Gastrocnemius medialis (tissue), 4 donors: ENCODE measurements at regions not wholly inside any gene's neighbourhood (a gene's known extent, or its start where the extent isn't known, plus 50 kb on each side); places are given as distances from the start of the nearest gene placed in this dataset.
A peak's percentile ranks its signal among the peaks of the same experiment; 100 is the strongest.

Source experiments
- ATAC-seq, 2 donors: fragments of 150-250 bp; one replicate each; pipeline ENCODE4 v1.9.1; 2016
- DNase-seq, 2 donors: peaks; one replicate each; pipeline ENCODE4 v3.0.0-alpha.2; 2019
- H3K27ac ChIP-seq, 4 donors: fragments of 200-600 bp; sonication (generic); 1 replicate in 1 of 4; 2 replicates in 3 of 4; pipeline ENCODE4 v1.5.1; 2016 to 2018; ENCODE audit warnings: mild to moderate bottlenecking in 2 of 4, moderate library complexity in 1 of 4
- H3K27me3 ChIP-seq, 3 donors: fragments of 200-600 bp; sonication (generic) in 2 of 3; 1 replicate in 1 of 3; 2 replicates in 2 of 3; pipeline versions ENCODE4 v1.5.1 to v1.6.0; 2016 to 2019; ENCODE audit warnings: mild to moderate bottlenecking in 1 of 3, moderate library complexity in 1 of 3
- H3K36me3 ChIP-seq, 2 donors: fragments of 200-600 bp; sonication (generic) in 1 of 2; one replicate each; pipeline ENCODE4 v1.5.1; 2017 to 2018
- H3K4me1 ChIP-seq, 2 donors: fragments of 200-600 bp; sonication (generic) in 1 of 2; one replicate each; pipeline ENCODE4 v1.5.1; 2016 to 2017; ENCODE audit warnings: mild to moderate bottlenecking in 2 of 2
- H3K4me3 ChIP-seq, 4 donors: fragments of 200-600 bp; sonication (generic) in 3 of 4; 1 replicate in 1 of 4; 2 replicates in 3 of 4; pipeline ENCODE4 v1.5.1; 2016 to 2019; ENCODE audit warnings: mild to moderate bottlenecking in 2 of 4
- H3K9me3 ChIP-seq, 3 donors: fragments of 200-600 bp; sonication (generic) in 2 of 3; 1 replicate in 1 of 3; 2 replicates in 2 of 3; pipeline ENCODE4 v1.5.1; 2016 to 2019
- POLR2A ChIP-seq, 2 donors: fragments of 450-650 bp; IDR thresholded peaks; one replicate each; pipeline ENCODE4 v1.6.1; 2017; ENCODE audit warnings: antibody characterized with exemption in 2 of 2, mild to moderate bottlenecking in 2 of 2, moderate library complexity in 2 of 2
- in situ Hi-C, 4 donors: fragments of 200-750 bp; cut with MboI; loops; one replicate each; pipeline versions ENCODE4 v1.15.0 to v1.8.0; 2017; ENCODE audit warnings: low sequenced_read_pairs in 4 of 4
- intact Hi-C: fragments of 100-400 bp; cut with DNase I; formaldehyde crosslinking; loops from one replicate; pipeline ENCODE4 v1.15.1; 2023; ENCODE audit warnings: low total_unique reads
- TF ChIP-seq, protein P1 (sequence below), 5 experiments: fragments of 450-650 bp in 3 of 5; fragments of 200-600 bp in 2 of 5; sonication (generic) in 2 of 5; IDR thresholded peaks in 4 of 5; conservative IDR thresholded peaks in 1 of 5; 1 replicate in 4 of 5; 2 replicates in 1 of 5; pipeline ENCODE4 v1.5.1; 2016 to 2019; ENCODE audit warnings: antibody characterized with exemption in 5 of 5, mild to moderate bottlenecking in 3 of 5, moderate library complexity in 3 of 5

DNA sequence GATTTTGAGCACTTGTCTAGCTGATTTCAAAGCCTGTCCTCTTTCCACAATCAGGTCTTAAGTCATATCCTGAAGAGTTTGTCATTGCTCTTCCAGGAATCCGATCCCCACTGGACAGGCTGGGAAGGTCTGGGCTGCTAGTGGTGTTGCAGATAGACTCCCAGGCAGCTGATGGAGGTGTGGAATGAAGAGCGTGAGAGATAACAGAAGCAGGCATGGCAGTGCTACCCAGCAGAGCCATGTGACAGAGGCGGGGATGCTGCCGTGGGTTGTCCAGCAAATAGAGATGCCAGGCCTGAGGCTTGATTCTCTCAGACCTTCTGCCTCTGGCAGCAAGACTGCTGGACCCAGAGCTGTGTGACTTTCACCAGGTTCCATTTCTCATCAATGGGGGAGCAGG, 116.5 kb upstream of the EEPD1 start:
- in situ Hi-C loops (no loop called here), intact Hi-C loops (no loop called here)
- no peaks in the 10 kb centered on the region for H3K9me3 ChIP-seq
- H3K4me3 ChIP-seq, result no peak overlapping the region
- no peaks in the 10 kb centered on the region for H3K36me3 ChIP-seq
- peaks cover 19 to 40% of the 10 kb centered on the region in 2 donors for H3K4me1 ChIP-seq
- H3K27me3 ChIP-seq, result no peaks in the 10 kb centered on the region
- TF ChIP-seq POLR2A (IDR thresholded peaks at IDR 0.05), result no peak
- TF ChIP-seq, protein P1, sequence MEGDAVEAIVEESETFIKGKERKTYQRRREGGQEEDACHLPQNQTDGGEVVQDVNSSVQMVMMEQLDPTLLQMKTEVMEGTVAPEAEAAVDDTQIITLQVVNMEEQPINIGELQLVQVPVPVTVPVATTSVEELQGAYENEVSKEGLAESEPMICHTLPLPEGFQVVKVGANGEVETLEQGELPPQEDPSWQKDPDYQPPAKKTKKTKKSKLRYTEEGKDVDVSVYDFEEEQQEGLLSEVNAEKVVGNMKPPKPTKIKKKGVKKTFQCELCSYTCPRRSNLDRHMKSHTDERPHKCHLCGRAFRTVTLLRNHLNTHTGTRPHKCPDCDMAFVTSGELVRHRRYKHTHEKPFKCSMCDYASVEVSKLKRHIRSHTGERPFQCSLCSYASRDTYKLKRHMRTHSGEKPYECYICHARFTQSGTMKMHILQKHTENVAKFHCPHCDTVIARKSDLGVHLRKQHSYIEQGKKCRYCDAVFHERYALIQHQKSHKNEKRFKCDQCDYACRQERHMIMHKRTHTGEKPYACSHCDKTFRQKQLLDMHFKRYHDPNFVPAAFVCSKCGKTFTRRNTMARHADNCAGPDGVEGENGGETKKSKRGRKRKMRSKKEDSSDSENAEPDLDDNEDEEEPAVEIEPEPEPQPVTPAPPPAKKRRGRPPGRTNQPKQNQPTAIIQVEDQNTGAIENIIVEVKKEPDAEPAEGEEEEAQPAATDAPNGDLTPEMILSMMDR (IDR thresholded peaks at IDR 0.05 in 4 of 5, conservative IDR thresholded peaks at IDR 0.05 in 1 of 5), result no peak
- ATAC-seq, result peak; percentile 11 to 17
- no peak for DNase-seq
- peak overlapping the region; percentile 27 to 76 (median 60) for H3K27ac ChIP-seq

DNA sequence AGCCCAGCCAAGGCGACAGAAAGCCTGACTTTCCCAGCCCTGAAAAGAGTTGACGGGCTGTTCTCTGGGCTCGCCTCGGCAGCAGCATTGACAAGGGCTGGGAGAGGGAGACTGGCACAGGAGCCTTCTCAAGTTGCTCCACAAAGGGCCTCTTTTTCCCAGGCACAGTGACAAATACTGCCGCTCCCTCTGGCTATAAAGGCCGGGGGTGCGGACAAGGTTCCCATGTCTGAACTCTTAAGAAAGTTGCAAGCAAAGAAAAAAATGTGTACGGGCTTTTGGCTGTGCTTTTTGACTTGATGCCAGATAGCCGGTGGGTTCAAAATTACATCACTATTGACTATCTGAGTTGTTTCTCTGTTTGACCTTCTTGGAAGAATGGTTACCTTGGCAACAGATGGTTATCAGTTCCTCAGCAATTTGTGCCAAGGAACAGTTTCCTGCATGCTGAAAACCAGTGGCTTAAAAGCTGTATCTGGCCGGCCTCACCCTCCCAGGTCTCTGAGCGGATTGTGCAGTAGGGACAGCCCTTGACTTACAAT, 115.9 kb upstream of the EEPD1 start:
- in situ Hi-C loops, result no loop called here
- H3K36me3 ChIP-seq, result no peaks in the 10 kb centered on the region
- no peak for TF ChIP-seq POLR2A (IDR thresholded peaks at IDR 0.05)
- TF ChIP-seq, protein P1 (IDR thresholded peaks at IDR 0.05 in 4 of 5, conservative IDR thresholded peaks at IDR 0.05 in 1 of 5), result no peak
- peak; percentile 55 to 67 for ATAC-seq
- H3K9me3 ChIP-seq, result no peaks in the 10 kb centered on the region
- peak overlapping the region; percentile 27 to 76 (median 60) for H3K27ac ChIP-seq
- peaks cover 19 to 40% of the 10 kb centered on the region in 2 donors for H3K4me1 ChIP-seq
- H3K27me3 ChIP-seq, result no peaks in the 10 kb centered on the region
- no peak overlapping the region for H3K4me3 ChIP-seq
- intact Hi-C loops, result no loop called here
- peak in 1 of 2 donors; percentile 36 for DNase-seq

DNA sequence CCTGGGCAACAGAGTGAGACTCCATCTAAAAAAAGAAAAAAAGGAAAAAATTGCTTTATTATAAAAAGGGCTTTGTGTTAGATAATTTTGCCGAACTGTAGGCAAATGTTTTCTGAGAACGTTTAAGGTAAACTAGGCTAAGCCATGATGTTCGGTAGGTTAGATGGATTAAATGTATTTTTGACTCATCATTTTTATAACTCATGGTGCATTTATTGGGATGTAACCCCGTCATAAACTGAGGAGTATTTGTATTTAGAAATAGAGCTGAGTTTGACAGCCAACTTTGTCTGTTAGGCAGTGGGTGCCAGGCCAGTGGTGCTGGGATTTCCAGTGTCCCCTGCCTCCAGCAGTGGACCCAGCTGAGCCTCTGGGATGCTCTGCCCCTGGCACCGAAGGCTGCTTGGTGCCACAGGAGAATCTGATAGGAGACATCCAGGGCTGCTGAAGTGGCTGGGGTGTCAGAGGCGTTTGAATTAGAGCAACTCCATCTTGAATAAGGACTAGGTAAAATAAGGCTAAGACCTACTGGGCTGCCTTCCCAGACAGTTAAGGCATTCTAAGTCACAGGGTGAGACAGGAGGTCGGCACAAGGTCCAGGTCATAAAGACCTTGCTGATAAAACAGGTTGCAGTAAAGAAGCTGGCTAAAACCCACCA, 114.9 kb upstream of the EEPD1 start:
- TF ChIP-seq, protein P1 (IDR thresholded peaks at IDR 0.05 in 4 of 5, conservative IDR thresholded peaks at IDR 0.05 in 1 of 5), result no peak
- TF ChIP-seq POLR2A (IDR thresholded peaks at IDR 0.05), result no peak
- DNase-seq (no peak), ATAC-seq (no peak)
- intact Hi-C loops (no loop called here), in situ Hi-C loops (no loop called here)
- Histone ChIP-seq H3K27me3 (no peaks in the 10 kb centered on the region), H3K36me3 (no peaks in the 10 kb centered on the region), H3K4me3 (no peak overlapping the region), H3K9me3 (no peaks in the 10 kb centered on the region), H3K4me1 (peaks cover 19 to 40% of the 10 kb centered on the region in 2 donors), H3K27ac (peak overlapping the region in 3 of 4 donors; percentile 47 to 74 (median 61))

DNA sequence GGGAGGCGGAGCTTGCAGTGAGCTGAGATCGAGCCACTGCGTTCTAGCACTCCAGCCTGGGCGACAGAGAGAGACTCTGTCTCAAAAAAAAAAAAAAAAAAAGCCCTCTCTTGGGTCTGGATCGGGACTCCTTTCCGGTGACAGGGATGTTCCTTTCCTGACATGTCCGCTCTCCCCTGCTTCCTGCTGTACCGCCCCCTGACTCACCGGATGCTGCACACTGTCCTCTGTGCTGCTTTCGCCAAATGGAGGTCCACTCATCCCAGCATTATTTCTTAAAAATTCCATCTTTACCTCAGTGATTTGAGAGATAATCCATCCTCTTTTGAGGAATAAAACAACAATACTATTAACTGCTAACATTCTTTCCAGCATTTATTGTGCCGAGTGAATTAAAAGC, 113.8 kb upstream of the EEPD1 start:
- Histone ChIP-seq H3K27me3 (no peaks in the 10 kb centered on the region), H3K4me1 (peaks cover 25 to 43% of the 10 kb centered on the region in 2 donors), H3K27ac (peak overlapping the region in 2 of 4 donors; percentile 16 to 47), H3K36me3 (no peaks in the 10 kb centered on the region), H3K9me3 (no peaks in the 10 kb centered on the region), H3K4me3 (no peak overlapping the region)
- DNase-seq, result no peak
- in situ Hi-C loops, result no loop called here
- intact Hi-C loops, result no loop called here
- no peak for ATAC-seq
- TF ChIP-seq POLR2A (IDR thresholded peaks at IDR 0.05), result no peak
- TF ChIP-seq, protein P1 (IDR thresholded peaks at IDR 0.05 in 4 of 5, conservative IDR thresholded peaks at IDR 0.05 in 1 of 5), result no peak
